Neutrophil (primary cell): ENCODE measurements at regions not wholly inside any gene's neighbourhood (a gene's known extent, or its start where the extent isn't known, plus 50 kb on each side); places are given as distances from the start of the nearest gene placed in this dataset.

Experiments used
- H3K27ac ChIP-seq: fragments of 200-600 bp; sonication (generic); 2 replicates; pipeline ENCODE4 v1.5.1; 2016; ENCODE audit warnings: mild to moderate bottlenecking, moderate library complexity
- H3K27me3 ChIP-seq: fragments of 200-600 bp; sonication (generic); 2 replicates; pipeline ENCODE4 v1.6.0; 2016; ENCODE audit warnings: mild to moderate bottlenecking
- H3K36me3 ChIP-seq: fragments of 200-600 bp; sonication (generic); 2 replicates; pipeline ENCODE4 v1.5.1; 2017
- H3K4me1 ChIP-seq, 2 experiments: fragments of 200-600 bp in 1 of 2; sonication (generic) in 1 of 2; 1 replicate in 1 of 2; 2 replicates in 1 of 2; pipeline versions ENCODE4 v1.5.1 to v1.6.1; 2013 to 2016; ENCODE audit warnings: low read depth in 1 of 2, low read length in 1 of 2, mild to moderate bottlenecking in 1 of 2, moderate library complexity in 1 of 2; ENCODE audit not compliant: control insufficient read depth in 1 of 2, insufficient read depth in 1 of 2
- H3K4me3 ChIP-seq, 2 experiments: fragments of 200-600 bp in 1 of 2; sonication (generic) in 1 of 2; 1 replicate in 1 of 2; 2 replicates in 1 of 2; pipeline ENCODE4 v1.5.1; 2013 to 2016; ENCODE audit warnings: low read depth in 1 of 2, low read length in 1 of 2, mild to moderate bottlenecking in 1 of 2, moderate library complexity in 1 of 2
- H3K9me3 ChIP-seq: fragments of 200-600 bp; sonication (generic); 2 replicates; pipeline ENCODE4 v1.5.1; 2016
- TF ChIP-seq, protein P1 (sequence below): fragments of 200-600 bp; sonication (generic); IDR thresholded peaks from 2 replicates; pipeline ENCODE4 v1.5.1; 2016; ENCODE audit warnings: antibody characterized with exemption

DNA sequence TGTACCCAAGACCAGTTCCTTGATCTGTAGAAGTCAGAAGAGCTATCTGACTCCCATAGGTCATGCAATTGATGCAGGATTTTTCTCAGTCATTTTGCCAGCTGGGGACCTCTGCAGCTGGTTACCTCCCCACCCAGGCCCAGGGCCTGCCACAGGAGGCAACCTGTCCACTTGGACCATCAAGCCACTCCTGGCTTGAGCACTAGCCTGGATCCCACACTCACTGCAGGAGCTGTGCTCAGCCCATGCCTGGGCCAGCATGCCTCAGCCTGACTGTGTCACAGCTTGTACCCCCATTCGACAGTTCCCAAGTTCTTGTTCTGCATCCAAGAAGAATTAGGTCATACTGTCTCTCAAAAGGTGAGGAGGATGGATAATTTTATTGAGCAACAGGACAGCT, 189.4 kb downstream of the PCDH17 start:
- Histone ChIP-seq H3K36me3 (no peaks in the 10 kb centered on the region), H3K27me3 (no peaks in the 10 kb centered on the region), H3K4me1 (no peaks in the 10 kb centered on the region), H3K27ac (no peak overlapping the region), H3K9me3 (no peaks in the 10 kb centered on the region), H3K4me3 (no peak overlapping the region)
- TF ChIP-seq, protein P1, sequence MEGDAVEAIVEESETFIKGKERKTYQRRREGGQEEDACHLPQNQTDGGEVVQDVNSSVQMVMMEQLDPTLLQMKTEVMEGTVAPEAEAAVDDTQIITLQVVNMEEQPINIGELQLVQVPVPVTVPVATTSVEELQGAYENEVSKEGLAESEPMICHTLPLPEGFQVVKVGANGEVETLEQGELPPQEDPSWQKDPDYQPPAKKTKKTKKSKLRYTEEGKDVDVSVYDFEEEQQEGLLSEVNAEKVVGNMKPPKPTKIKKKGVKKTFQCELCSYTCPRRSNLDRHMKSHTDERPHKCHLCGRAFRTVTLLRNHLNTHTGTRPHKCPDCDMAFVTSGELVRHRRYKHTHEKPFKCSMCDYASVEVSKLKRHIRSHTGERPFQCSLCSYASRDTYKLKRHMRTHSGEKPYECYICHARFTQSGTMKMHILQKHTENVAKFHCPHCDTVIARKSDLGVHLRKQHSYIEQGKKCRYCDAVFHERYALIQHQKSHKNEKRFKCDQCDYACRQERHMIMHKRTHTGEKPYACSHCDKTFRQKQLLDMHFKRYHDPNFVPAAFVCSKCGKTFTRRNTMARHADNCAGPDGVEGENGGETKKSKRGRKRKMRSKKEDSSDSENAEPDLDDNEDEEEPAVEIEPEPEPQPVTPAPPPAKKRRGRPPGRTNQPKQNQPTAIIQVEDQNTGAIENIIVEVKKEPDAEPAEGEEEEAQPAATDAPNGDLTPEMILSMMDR, result no peak

- Histone ChIP-seq H3K27me3 (no peaks in the 10 kb centered on the region), H3K9me3 (no peaks in the 10 kb centered on the region), H3K4me1 (no peaks in the 10 kb centered on the region), H3K27ac (no peak overlapping the region), H3K36me3 (no peaks in the 10 kb centered on the region), H3K4me3 (no peak overlapping the region)
- TF ChIP-seq, protein P1, result no peak
Observed at GRCh38 chr13:57823704-57824103, 192.2 kb downstream of the PCDH17 start.

- Histone ChIP-seq H3K4me3 (no peak overlapping the region), H3K27me3 (no peaks in the 10 kb centered on the region), H3K36me3 (no peaks in the 10 kb centered on the region), H3K9me3 (no peaks in the 10 kb centered on the region), H3K4me1 (no peaks in the 10 kb centered on the region), H3K27ac (no peak overlapping the region)
- TF ChIP-seq, protein P1, result no peak
Observed at GRCh38 chr13:57824121-57824520, 192.6 kb downstream of the PCDH17 start.

GRCh38 chr13:57825066-57825465, 193.5 kb downstream of the PCDH17 start:
- Histone ChIP-seq H3K36me3 (no peaks in the 10 kb centered on the region), H3K27ac (no peak overlapping the region), H3K27me3 (no peaks in the 10 kb centered on the region), H3K4me1 (no peaks in the 10 kb centered on the region), H3K4me3 (no peak overlapping the region), H3K9me3 (no peaks in the 10 kb centered on the region)
- TF ChIP-seq, protein P1, result no peak

DNA sequence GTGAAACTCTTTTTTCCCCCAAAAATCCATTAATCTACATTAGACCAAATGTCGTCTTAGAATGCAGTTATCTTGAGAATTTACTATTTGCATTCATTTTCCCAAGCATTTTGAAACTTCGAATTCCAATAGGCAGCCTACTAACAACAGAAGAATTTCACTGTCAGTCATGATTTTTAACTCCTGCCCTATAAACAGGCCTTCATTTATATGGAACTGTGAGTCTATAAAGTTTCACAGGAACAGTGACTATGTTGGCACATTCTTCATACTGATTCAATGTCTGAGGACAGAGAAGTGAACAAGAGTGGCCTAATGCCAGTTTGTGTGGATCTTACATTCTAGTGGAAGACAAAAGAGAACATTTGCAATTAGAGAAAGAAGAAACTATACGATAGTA, 198.0 kb downstream of the PCDH17 start:
- Histone ChIP-seq H3K27ac (no peak overlapping the region), H3K27me3 (no peaks in the 10 kb centered on the region), H3K4me1 (no peaks in the 10 kb centered on the region), H3K36me3 (no peaks in the 10 kb centered on the region), H3K4me3 (no peak overlapping the region), H3K9me3 (no peaks in the 10 kb centered on the region)
- TF ChIP-seq, protein P1, result no peak

DNA sequence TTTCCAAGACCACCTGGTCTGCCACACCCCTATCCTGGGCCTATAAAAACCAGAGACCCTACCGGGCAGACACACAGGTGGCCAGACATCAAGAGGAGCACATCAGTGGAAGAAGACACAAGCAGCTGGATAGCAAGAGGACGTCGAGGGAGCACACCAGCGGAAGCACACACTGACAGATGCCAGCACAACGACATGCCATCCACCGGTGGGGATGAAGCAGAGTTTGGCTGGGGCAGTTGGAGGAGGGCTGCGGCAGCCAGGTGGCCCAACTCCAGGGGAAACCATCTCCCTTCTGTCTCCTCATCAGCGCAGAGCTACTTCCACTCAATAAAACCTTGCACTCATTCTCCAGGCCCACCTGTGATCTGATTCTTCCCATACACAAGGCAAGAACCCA, 200.6 kb downstream of the PCDH17 start:
- no peaks in the 10 kb centered on the region for H3K9me3 ChIP-seq
- H3K27me3 ChIP-seq, result no peaks in the 10 kb centered on the region
- no peak overlapping the region for H3K4me3 ChIP-seq
- TF ChIP-seq, protein P1, result no peak
- no peaks in the 10 kb centered on the region for H3K4me1 ChIP-seq
- H3K27ac ChIP-seq, result no peak overlapping the region
- H3K36me3 ChIP-seq, result no peaks in the 10 kb centered on the region
